OCI-LY1 (cell line): ENCODE measurements at regions not wholly inside any gene's neighbourhood (a gene's known extent, or its start where the extent isn't known, plus 50 kb on each side); places are given as distances from the start of the nearest gene placed in this dataset.

Experiments used
- H2AFZ ChIP-seq: fragments of 200-600 bp; sonication (generic), shearing (Covaris generic); 2 replicates; pipeline ENCODE4 v1.6.0; 2014; ENCODE audit warnings: antibody characterized with exemption, mild to moderate bottlenecking, low read length
- H3F3A ChIP-seq: fragments of 200-600 bp; sonication (generic), shearing (Covaris generic); 2 replicates; pipeline ENCODE4 v1.6.0; 2014; ENCODE audit warnings: mild to moderate bottlenecking, antibody characterized with exemption, low read length, moderate library complexity; ENCODE audit not compliant: insufficient read depth
- H3K27ac ChIP-seq: fragments of 200-600 bp; sonication (generic); 2 replicates; pipeline ENCODE4 v1.5.1; 2014; ENCODE audit warnings: low read length, mixed run types, mild to moderate bottlenecking, low read depth; ENCODE audit not compliant: poor library complexity, severe bottlenecking
- H3K27me3 ChIP-seq: fragments of 200-600 bp; sonication (generic); 2 replicates; pipeline ENCODE4 v1.6.0; 2014; ENCODE audit warnings: antibody characterized with exemption, mild to moderate bottlenecking, low read length, moderate library complexity; ENCODE audit not compliant: insufficient read depth
- H3K36me3 ChIP-seq: fragments of 200-600 bp; sonication (generic); 2 replicates; pipeline ENCODE4 v1.6.1; 2014; ENCODE audit warnings: mild to moderate bottlenecking, antibody characterized with exemption, low read length, moderate library complexity, mixed read lengths; ENCODE audit not compliant: insufficient read depth
- H3K4me1 ChIP-seq: fragments of 200-600 bp; sonication (generic); 2 replicates; pipeline ENCODE4 v1.5.1; 2014; ENCODE audit warnings: mild to moderate bottlenecking, low read length, moderate library complexity; ENCODE audit not compliant: insufficient read depth, severe bottlenecking
- H3K4me2 ChIP-seq: fragments of 200-600 bp; sonication (generic), shearing (Covaris generic); 2 replicates; pipeline ENCODE4 v1.6.1; 2014; ENCODE audit warnings: low read length
- H3K4me3 ChIP-seq: fragments of 200-600 bp; sonication (generic); 2 replicates; pipeline ENCODE4 v1.5.1; 2014; ENCODE audit warnings: low read length, low read depth, mild to moderate bottlenecking, mixed read lengths; ENCODE audit not compliant: poor library complexity, severe bottlenecking
- H3K79me2 ChIP-seq: fragments of 200-600 bp; shearing (Covaris generic); 2 replicates; pipeline ENCODE4 v1.6.1; 2016; ENCODE audit warnings: mixed run types, low read length, mixed read lengths; ENCODE audit not compliant: insufficient read depth
- H3K9ac ChIP-seq: fragments of 200-600 bp; sonication (generic), shearing (Covaris generic); 2 replicates; pipeline ENCODE4 v1.6.1; 2014; ENCODE audit warnings: mild to moderate bottlenecking, low read length, mixed read lengths
- H3K9me2 ChIP-seq: fragments of 200-600 bp; sonication (generic), shearing (Covaris generic); 2 replicates; pipeline ENCODE4 v1.6.1; 2014; ENCODE audit warnings: low read depth, mild to moderate bottlenecking, low read length, mixed read lengths
- H3K9me3 ChIP-seq: fragments of 200-600 bp; shearing (Covaris generic); 2 replicates; pipeline ENCODE4 v1.6.1; 2014; ENCODE audit warnings: low read length, mixed read lengths
- H4K20me1 ChIP-seq: fragments of 200-600 bp; sonication (generic), shearing (Covaris generic); 2 replicates; pipeline ENCODE4 v1.6.0; 2016; ENCODE audit warnings: mild to moderate bottlenecking, low read length; ENCODE audit not compliant: insufficient read depth
- CTCF ChIP-seq: fragments of 200-600 bp; sonication (generic), shearing (Covaris generic); IDR thresholded peaks from 2 replicates; pipeline ENCODE4 v1.5.1; 2017; ENCODE audit warnings: mild to moderate bottlenecking, antibody characterized with exemption, low read length, moderate library complexity, mixed read lengths
- EZH2 ChIP-seq: fragments of 200-600 bp; sonication (generic), shearing (Covaris generic); IDR thresholded peaks from 2 replicates; pipeline ENCODE4 v1.8.0; 2017; ENCODE audit warnings: borderline replicate concordance, mixed run types, mild to moderate bottlenecking, antibody characterized with exemption, low read length, moderate library complexity, mixed read lengths

- no peaks in the 10 kb centered on the region for H3K9me2 ChIP-seq
- no peaks in the 10 kb centered on the region for H4K20me1 ChIP-seq
- H3K27me3 ChIP-seq, result no peaks in the 10 kb centered on the region
- no peak for TF ChIP-seq EZH2
- TF ChIP-seq CTCF, result no peak
- no peak overlapping the region for H2AFZ ChIP-seq
- H3F3A ChIP-seq, result no peaks in the 10 kb centered on the region
- H3K4me1 ChIP-seq, result no peaks in the 10 kb centered on the region
- H3K4me2 ChIP-seq, result no peak overlapping the region
- H3K36me3 ChIP-seq, result no peaks in the 10 kb centered on the region
- no peaks in the 10 kb centered on the region for H3K79me2 ChIP-seq
- H3K9me3 ChIP-seq, result no peaks in the 10 kb centered on the region
- no peak overlapping the region for H3K4me3 ChIP-seq
- H3K9ac ChIP-seq, result no peak overlapping the region
- H3K27ac ChIP-seq, result no peak overlapping the region
Measured at GRCh38 chr6:88442737-88443136, 276.6 kb upstream of the CNR1 start.

- H3K79me2 ChIP-seq, result no peaks in the 10 kb centered on the region
- H3K9ac ChIP-seq, result no peak overlapping the region
Measured at GRCh38 chr6:88441346-88441745, 275.2 kb upstream of the CNR1 start.

DNA sequence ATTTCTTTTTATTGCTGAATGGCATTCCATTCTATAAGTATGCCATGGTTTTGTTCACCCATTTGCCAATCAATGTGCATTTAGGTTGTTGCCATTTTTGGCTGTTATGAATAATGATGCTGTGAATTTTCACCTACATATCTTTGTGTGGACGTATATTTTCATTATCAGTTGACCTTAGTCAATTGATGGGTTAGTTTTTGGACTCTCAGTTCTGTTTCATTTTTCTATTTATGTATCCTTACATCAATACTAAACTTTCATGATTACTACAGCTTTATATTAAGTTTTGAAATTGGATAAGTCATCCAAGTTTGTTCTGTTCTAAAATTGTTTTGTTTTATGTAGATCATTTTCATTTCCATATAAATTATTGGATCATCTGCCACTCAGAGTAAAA is 261.9 kb upstream of the CNR1 start:
- Histone ChIP-seq H3F3A (no peaks in the 10 kb centered on the region), H3K9me3 (no peaks in the 10 kb centered on the region), H4K20me1 (no peaks in the 10 kb centered on the region), H3K9me2 (no peaks in the 10 kb centered on the region), H3K4me1 (no peaks in the 10 kb centered on the region), H3K4me2 (no peak overlapping the region), H3K27me3 (no peaks in the 10 kb centered on the region), H3K36me3 (no peaks in the 10 kb centered on the region), H3K4me3 (no peak overlapping the region), H3K9ac (no peak overlapping the region), H2AFZ (no peak overlapping the region), H3K79me2 (no peaks in the 10 kb centered on the region), H3K27ac (no peak overlapping the region)
- no peak for TF ChIP-seq EZH2
- TF ChIP-seq CTCF, result no peak

More at GRCh38 chr6:88441346-88441745, 275.2 kb upstream of the CNR1 start:
- H3K4me3 ChIP-seq, result no peak overlapping the region
- no peaks in the 10 kb centered on the region for H3F3A ChIP-seq
- H3K4me2 ChIP-seq, result no peak overlapping the region
- TF ChIP-seq EZH2 (no peak), CTCF (no peak)
- no peaks in the 10 kb centered on the region for H4K20me1 ChIP-seq
- H3K9me2 ChIP-seq, result no peaks in the 10 kb centered on the region
- H3K9me3 ChIP-seq, result no peaks in the 10 kb centered on the region
- no peaks in the 10 kb centered on the region for H3K4me1 ChIP-seq
- H3K27ac ChIP-seq, result no peak overlapping the region
- H3K27me3 ChIP-seq, result no peaks in the 10 kb centered on the region
- no peaks in the 10 kb centered on the region for H3K36me3 ChIP-seq
- H2AFZ ChIP-seq, result no peak overlapping the region
